CD14-positive monocyte (primary cell): ENCODE measurements at regions not wholly inside any gene's neighbourhood (a gene's known extent, or its start where the extent isn't known, plus 50 kb on each side); places are given as distances from the start of the nearest gene placed in this dataset.
"Not testable (repeated sequence)": the region's sequence is repeated elsewhere in the genome, so short reads cannot be mapped to it uniquely, and the experiment has no call there.

ENCODE experiments used
- DNase-seq, 3 donors: peaks; one replicate each; pipeline ENCODE4 v3.0.0-alpha.2; 2011 to 2022
- H2AFZ ChIP-seq: 2 replicates; pipeline ENCODE4 v1.6.0; 2012; ENCODE audit warnings: mild to moderate bottlenecking, low read depth, low read length, inconsistent platforms; ENCODE audit not compliant: insufficient read depth, poor library complexity, severe bottlenecking
- H3K27ac ChIP-seq, 2 donors: 1 replicate in 1 of 2; 2 replicates in 1 of 2; pipeline ENCODE4 v1.5.1; 2012 to 2013; ENCODE audit warnings: low read length in 2 of 2, control low read depth in 1 of 2, inconsistent platforms in 1 of 2, low read depth in 1 of 2, mild to moderate bottlenecking in 1 of 2
- H3K27me3 ChIP-seq, 2 donors: one replicate each; pipeline versions ENCODE4 v1.6.0 to v1.6.1; 2011 to 2013; ENCODE audit warnings: low read length in 2 of 2; ENCODE audit not compliant: control insufficient read depth in 2 of 2, insufficient read depth in 2 of 2
- H3K36me3 ChIP-seq, 2 donors: replicated peaks in 1 of 2; 1 replicate in 1 of 2; 2 replicates in 1 of 2; pipeline versions ENCODE4 v1.5.1 to v1.6.1; 2012 to 2013; ENCODE audit warnings: low read length in 2 of 2, control low read depth in 1 of 2, inconsistent platforms in 1 of 2, mild to moderate bottlenecking in 1 of 2; ENCODE audit not compliant: insufficient read depth in 2 of 2, control insufficient read depth in 1 of 2
- H3K4me1 ChIP-seq, 2 donors: 1 replicate in 1 of 2; 2 replicates in 1 of 2; pipeline versions ENCODE4 v1.5.1 to v1.6.1; 2012 to 2013; ENCODE audit warnings: low read length in 2 of 2, control low read depth in 1 of 2, inconsistent platforms in 1 of 2, mild to moderate bottlenecking in 1 of 2, moderate library complexity in 1 of 2; ENCODE audit not compliant: insufficient read depth in 2 of 2, control insufficient read depth in 1 of 2
- H3K4me2 ChIP-seq: replicated peaks from 2 replicates; pipeline ENCODE3; 2012; ENCODE audit warnings: low read length, moderate library complexity, mild to moderate bottlenecking; ENCODE audit not compliant: poor library complexity, severe bottlenecking; ENCODE audit errors: extremely low read depth
- H3K4me3 ChIP-seq, 3 experiments: fragments of 200-600 bp in 1 of 3; sonication (generic) in 1 of 3; replicated peaks in 1 of 3; 1 replicate in 2 of 3; 2 replicates in 1 of 3; pipeline ENCODE4 v1.5.1; 2011 to 2013; ENCODE audit warnings: low read length in 3 of 3, mild to moderate bottlenecking in 3 of 3, control low read depth in 2 of 3, low read depth in 2 of 3, inconsistent platforms in 1 of 3, moderate library complexity in 1 of 3
- H3K79me2 ChIP-seq: 2 replicates; pipeline ENCODE4 v1.6.0; 2012; ENCODE audit warnings: mild to moderate bottlenecking, control low read depth, inconsistent platforms, low read length, moderate library complexity; ENCODE audit not compliant: insufficient read depth
- H3K9ac ChIP-seq: 2 replicates; pipeline ENCODE4 v1.6.0; 2017; ENCODE audit warnings: low read length, mild to moderate bottlenecking; ENCODE audit not compliant: insufficient read depth, poor library complexity, severe bottlenecking
- H3K9me3 ChIP-seq, 2 donors: replicated peaks in 1 of 2; 1 replicate in 1 of 2; 2 replicates in 1 of 2; pipeline versions ENCODE4 v1.5.1 to v1.6.1; 2012 to 2013; ENCODE audit warnings: low read length in 2 of 2, control low read depth in 1 of 2; ENCODE audit not compliant: control insufficient read depth in 1 of 2, insufficient read depth in 1 of 2
- H4K20me1 ChIP-seq: 2 replicates; pipeline ENCODE4 v1.6.0; 2012; ENCODE audit warnings: mild to moderate bottlenecking, low read length, control low read depth, moderate library complexity; ENCODE audit not compliant: insufficient read depth
- H3K27ac Mint-ChIP-seq, 7 donors: one replicate each; pipeline ENCODE4 v1.8.0; 2020; ENCODE audit warnings: mild to moderate bottlenecking in 7 of 7, mixed read lengths in 7 of 7, moderate library complexity in 6 of 7, inconsistent platforms in 2 of 7
- H3K27me3 Mint-ChIP-seq, 3 donors: one replicate each; pipeline ENCODE4 v1.8.0; 2021 to 2022; ENCODE audit warnings: low read depth in 3 of 3, mild to moderate bottlenecking in 3 of 3, mixed read lengths in 3 of 3, moderate library complexity in 3 of 3, inconsistent platforms in 1 of 3
- H3K36me3 Mint-ChIP-seq, 2 donors: one replicate each; pipeline ENCODE4 v1.8.0; 2020; ENCODE audit warnings: mixed read lengths in 2 of 2, inconsistent platforms in 1 of 2, mild to moderate bottlenecking in 1 of 2
- H3K4me1 Mint-ChIP-seq: one replicate; pipeline ENCODE4 v1.8.0; 2020; ENCODE audit warnings: mild to moderate bottlenecking, mixed read lengths
- H3K4me3 Mint-ChIP-seq, 2 donors: one replicate each; pipeline ENCODE4 v1.8.0; 2020; ENCODE audit warnings: mild to moderate bottlenecking in 2 of 2, mixed read lengths in 2 of 2, moderate library complexity in 1 of 2
- H3K9me3 Mint-ChIP-seq, 7 donors: one replicate each; pipeline ENCODE4 v1.8.0; 2020 to 2022; ENCODE audit warnings: mixed read lengths in 7 of 7, mild to moderate bottlenecking in 6 of 7, moderate library complexity in 6 of 7, inconsistent platforms in 2 of 7
- CTCF ChIP-seq: fragments of 200-600 bp; IDR thresholded peaks from one replicate; pipeline ENCODE4 v1.8.0; 2022; ENCODE audit warnings: antibody characterized with exemption, mild to moderate bottlenecking
- WGBS: methylation state at CpG from one replicate; pipeline ENCODE4 v1.1.5; 2013; ENCODE audit warnings: missing lambda C conversion rate; ENCODE audit not compliant: insufficient coverage; 5-methylcytosine and 5-hydroxymethylcytosine counted together
- intact Hi-C, 2 donors: fragments of 100-400 bp; cut with micrococcal nuclease; formaldehyde crosslinking; loops; one replicate each; pipeline versions ENCODE4 v1.15.0 to v1.15.1; 2023

- H3K27ac ChIP-seq: no peak overlapping the region
- H3K27me3 Mint-ChIP-seq: peaks cover 0 to 3% (median 0%) of the 10 kb centered on the region in 3 donors
- H3K36me3 ChIP-seq: no peaks in the 10 kb centered on the region
- no peaks in the 10 kb centered on the region for H3K4me1 ChIP-seq
- H3K4me2 ChIP-seq: no peak overlapping the region
- H3K27ac Mint-ChIP-seq: no peak overlapping the region
- no peaks in the 10 kb centered on the region for H3K79me2 ChIP-seq
- WGBS: 83% methylated on average over 1 of the region's 1 CpG
- TF ChIP-seq CTCF: no peak
- no peaks in the 10 kb centered on the region for H3K9me3 ChIP-seq
- H2AFZ ChIP-seq: no peak overlapping the region
- no peak for DNase-seq
- no peak overlapping the region for H3K4me3 ChIP-seq
- H4K20me1 ChIP-seq: no peaks in the 10 kb centered on the region
- no peak overlapping the region for H3K4me3 Mint-ChIP-seq
- intact Hi-C loops: no loop called here
- no peaks in the 10 kb centered on the region for H3K27me3 ChIP-seq
- no peaks in the 10 kb centered on the region for H3K36me3 Mint-ChIP-seq
- peaks cover 5% of the 10 kb centered on the region for H3K4me1 Mint-ChIP-seq
- H3K9me3 Mint-ChIP-seq: peaks cover 0 to 3% (median 0%) of the 10 kb centered on the region in 7 donors
- no peak overlapping the region for H3K9ac ChIP-seq
These were observed 268.3 kb downstream of the MEX3B start for GRCh38 chr15:81777546-81777945.

DNA sequence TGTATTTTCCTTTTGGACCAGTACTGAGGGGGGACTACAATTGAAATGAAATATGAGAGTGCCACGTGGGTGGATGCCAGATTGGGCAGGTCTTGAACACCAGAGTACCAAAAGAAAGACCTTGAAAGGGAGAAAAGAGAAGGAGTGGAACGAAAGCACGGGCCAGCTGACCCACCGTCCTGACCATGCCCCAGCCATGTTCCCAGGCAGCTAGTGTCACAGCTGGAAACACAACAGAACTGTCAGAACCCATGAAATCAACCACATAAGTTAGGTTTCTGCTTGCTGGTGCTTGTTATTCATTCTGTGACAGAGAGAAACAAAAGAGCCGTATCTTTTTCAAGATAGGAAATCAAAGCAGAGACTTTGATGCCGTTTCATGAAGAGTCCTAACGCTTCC, 268.8 kb downstream of the MEX3B start:
- intact Hi-C loops: no loop called here
- Histone ChIP-seq H3K79me2 (no peaks in the 10 kb centered on the region), H3K9ac (no peak overlapping the region), H2AFZ (no peak overlapping the region), H3K4me3 (no peak overlapping the region), H3K4me1 (no peaks in the 10 kb centered on the region), H3K27ac (no peak overlapping the region), H4K20me1 (no peaks in the 10 kb centered on the region), H3K4me2 (no peak overlapping the region), H3K36me3 (no peaks in the 10 kb centered on the region), H3K9me3 (no peaks in the 10 kb centered on the region), H3K27me3 (no peaks in the 10 kb centered on the region)
- peaks cover 5% of the 10 kb centered on the region for H3K4me1 Mint-ChIP-seq
- no peak overlapping the region for H3K27ac Mint-ChIP-seq
- peaks cover 0 to 3% (median 0%) of the 10 kb centered on the region in 7 donors for H3K9me3 Mint-ChIP-seq
- TF ChIP-seq CTCF: no peak
- no peak overlapping the region for H3K4me3 Mint-ChIP-seq
- H3K36me3 Mint-ChIP-seq: no peaks in the 10 kb centered on the region
- H3K27me3 Mint-ChIP-seq: peaks cover 0 to 3% (median 0%) of the 10 kb centered on the region in 3 donors
- WGBS: 90% methylated on average over 2 of the region's 7 CpGs
- DNase-seq: no peak

- H3K4me1 Mint-ChIP-seq, DNase-seq, H3K27ac ChIP-seq, H4K20me1 ChIP-seq, H3K4me3 Mint-ChIP-seq, H3K4me1 ChIP-seq, H3K36me3 ChIP-seq, H3K9ac ChIP-seq, H3K79me2 ChIP-seq, H3K27me3 ChIP-seq, H3K27me3 Mint-ChIP-seq, H3K27ac Mint-ChIP-seq, H3K9me3 ChIP-seq, H3K36me3 Mint-ChIP-seq, H3K9me3 Mint-ChIP-seq, H3K4me3 ChIP-seq, H2AFZ ChIP-seq, H3K4me2 ChIP-seq, intact Hi-C loops: not testable (repeated sequence)
- no CpG with 5 or more reads among the region's 4 CpGs for WGBS
These were observed 270.0 kb downstream of the MEX3B start for GRCh38 chr15:81775779-81776178.
